ENCODE measurements at regions not wholly inside any gene's neighbourhood (a gene's known extent, or its start where the extent isn't known, plus 50 kb on each side); places are given as distances from the start of the nearest gene placed in this dataset.

- DNase-seq, result peak; percentile 80
Measured at GRCh38 chr7:145082366-145083161, 246.7 kb upstream of the TPK1 start.

- no peak for DNase-seq
Measured at GRCh38 chr7:145065473-145065872, 229.6 kb upstream of the TPK1 start.

GRCh38 chr7:145064114-145064513 is 228.3 kb upstream of the TPK1 start:
- DNase-seq, result no peak

- no peak for DNase-seq
Measured at GRCh38 chr7:145053781-145054180, 217.9 kb upstream of the TPK1 start.

- DNase-seq, result no peak
Measured at GRCh38 chr7:145050415-145050814, 214.6 kb upstream of the TPK1 start.

- DNase-seq, result peak; percentile 70
Measured at GRCh38 chr7:145036604-145037405, 201.0 kb upstream of the TPK1 start.

GRCh38 chr7:145031162-145031561 is 195.3 kb upstream of the TPK1 start:
- DNase-seq, result no peak

GRCh38 chr7:145030754-145031153 is 194.9 kb upstream of the TPK1 start:
- no peak for DNase-seq

- DNase-seq, result no peak
Measured at GRCh38 chr7:145020454-145020853, 184.6 kb upstream of the TPK1 start.

- peak; percentile 18 for DNase-seq
Measured at GRCh38 chr7:145016068-145016467, 180.2 kb upstream of the TPK1 start.

- DNase-seq, result no peak
Measured at GRCh38 chr7:145009876-145010275, 174.0 kb upstream of the TPK1 start.

- no peak for DNase-seq
Measured at GRCh38 chr7:145005601-145006000, 169.7 kb upstream of the TPK1 start.

GRCh38 chr7:144997512-144997911 is 161.7 kb upstream of the TPK1 start:
- no peak for DNase-seq

- no peak for DNase-seq
Measured at GRCh38 chr7:144995495-144995894, 159.6 kb upstream of the TPK1 start.

GRCh38 chr7:144991041-144991440 is 155.2 kb upstream of the TPK1 start:
- DNase-seq, result no peak

- no peak for DNase-seq
Measured at GRCh38 chr7:144987686-144988085, 151.8 kb upstream of the TPK1 start.

- no peak for DNase-seq
Measured at GRCh38 chr7:144982133-144982532, 146.3 kb upstream of the TPK1 start.

GRCh38 chr7:144975882-144976281 is 140.0 kb upstream of the TPK1 start:
- no peak for DNase-seq

- no peak for DNase-seq
Measured at GRCh38 chr7:144969787-144970186, 133.9 kb upstream of the TPK1 start.

GRCh38 chr7:144960763-144961162 is 124.9 kb upstream of the TPK1 start:
- DNase-seq, result no peak

- DNase-seq, result no peak
Measured at GRCh38 chr7:144957998-144958397, 122.1 kb upstream of the TPK1 start.

GRCh38 chr7:144955422-144955821 is 119.6 kb upstream of the TPK1 start:
- no peak for DNase-seq

- DNase-seq, result no peak
Measured at GRCh38 chr7:144941127-144941526, 105.3 kb upstream of the TPK1 start.

- DNase-seq, result no peak
Measured at GRCh38 chr7:144937199-144937598, 101.3 kb upstream of the TPK1 start.

Data from NCI-H82 (cell line).